Ectodermal cell (in vitro differentiated cells): ENCODE measurements at regions not wholly inside any gene's neighbourhood (a gene's known extent, or its start where the extent isn't known, plus 50 kb on each side); places are given as distances from the start of the nearest gene placed in this dataset.
"Not testable (repeated sequence)": the region's sequence is repeated elsewhere in the genome, so short reads cannot be mapped to it uniquely, and the experiment has no call there.

Source experiments
- H3K27ac ChIP-seq: 2 replicates; pipeline ENCODE4 v1.7.0; 2013; ENCODE audit warnings: mild to moderate bottlenecking, low read depth, low read length; ENCODE audit not compliant: insufficient read depth, poor library complexity, severe bottlenecking
- H3K27me3 ChIP-seq: 2 replicates; pipeline ENCODE4 v1.7.0; 2013; ENCODE audit warnings: mild to moderate bottlenecking, low read length; ENCODE audit not compliant: insufficient read depth, control insufficient read depth, poor library complexity, severe bottlenecking
- H3K36me3 ChIP-seq: one replicate; pipeline ENCODE4 v1.7.0; 2013; ENCODE audit warnings: low read length; ENCODE audit not compliant: control insufficient read depth, insufficient read depth
- H3K4me1 ChIP-seq: one replicate; pipeline ENCODE4 v1.7.0; 2013; ENCODE audit warnings: low read length; ENCODE audit not compliant: control insufficient read depth, insufficient read depth
- H3K4me3 ChIP-seq: 2 replicates; pipeline ENCODE4 v1.7.0; 2013; ENCODE audit warnings: low read depth, low read length, control low read depth; ENCODE audit not compliant: insufficient read depth
- H3K9me3 ChIP-seq: 2 replicates; pipeline ENCODE4 v1.7.0; 2013; ENCODE audit warnings: mild to moderate bottlenecking, low read length, moderate library complexity; ENCODE audit not compliant: control insufficient read depth
- WGBS, 2 experiments: methylation state at CpG; one replicate each; pipeline ENCODE4 v1.1.7; 2013; ENCODE audit warnings: missing lambda C conversion rate in 2 of 2; 5-methylcytosine and 5-hydroxymethylcytosine counted together

DNA sequence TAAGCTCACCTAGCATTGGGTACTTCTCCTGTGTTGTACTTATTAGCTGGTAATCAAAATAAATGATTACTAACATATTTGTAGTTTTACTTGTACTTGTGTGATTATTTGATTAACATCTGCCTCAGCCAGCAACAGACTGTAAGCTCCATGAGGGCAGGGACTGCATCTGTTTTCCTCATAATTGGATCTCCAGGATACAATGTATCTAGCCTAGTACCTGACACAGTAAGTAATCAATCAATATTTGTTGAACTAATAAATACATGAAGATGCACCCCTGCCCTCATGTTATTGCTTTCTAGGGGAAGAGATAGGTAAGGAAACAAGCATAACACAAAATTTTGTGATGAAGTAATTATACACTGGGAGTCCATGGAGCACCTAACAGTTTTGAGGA lies 101.5 kb downstream of the TENT5C start:
- Histone ChIP-seq H3K9me3 (no peaks in the 10 kb centered on the region), H3K4me1 (peaks cover 6% of the 10 kb centered on the region), H3K27ac (no peak overlapping the region), H3K36me3 (no peaks in the 10 kb centered on the region), H3K27me3 (no peaks in the 10 kb centered on the region), H3K4me3 (no peak overlapping the region)

DNA sequence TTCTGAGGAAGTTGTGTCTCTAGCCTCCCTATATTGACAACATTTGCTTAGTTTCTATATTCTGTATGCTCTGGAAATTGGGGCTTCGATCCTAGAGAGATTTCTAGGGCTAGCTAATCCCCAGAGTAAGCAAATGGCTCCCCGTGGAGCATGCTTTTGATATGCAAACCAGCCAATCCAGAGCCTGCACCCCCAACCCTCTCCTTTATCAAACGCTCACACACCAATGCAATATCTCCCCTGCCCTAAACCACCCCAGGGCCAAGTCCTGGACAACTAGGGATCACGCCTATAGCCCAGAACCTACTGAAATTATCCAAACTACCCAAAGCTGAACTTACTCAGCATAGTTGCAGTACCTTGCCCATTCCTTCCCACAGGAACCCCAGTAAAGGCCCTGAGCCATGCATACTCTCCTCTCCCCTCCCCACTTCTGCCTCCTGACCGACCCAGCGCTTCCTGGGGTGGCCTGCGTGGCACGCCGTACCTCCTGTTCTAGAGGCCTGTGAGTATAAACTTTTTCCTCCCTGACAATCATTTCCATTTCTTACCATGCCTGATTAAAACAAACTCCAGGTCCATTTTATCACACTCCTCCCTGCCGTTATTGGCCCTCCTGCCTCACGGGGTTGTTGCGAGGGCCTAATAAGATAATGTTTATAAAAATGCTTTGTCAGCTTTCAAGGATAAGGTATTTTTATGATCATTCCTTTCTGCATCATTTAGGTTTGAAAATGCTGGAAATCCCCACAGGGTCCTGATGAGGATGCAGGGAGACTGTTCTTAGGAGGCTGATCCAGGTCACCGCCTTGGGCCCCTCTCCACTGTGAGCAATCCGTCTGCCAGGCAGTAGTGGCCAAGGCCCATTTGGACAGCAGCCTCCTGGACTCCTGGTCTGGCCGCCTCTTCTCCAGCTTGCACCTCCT lies 102.7 kb downstream of the TENT5C start:
- Histone ChIP-seq H3K27ac (no peak overlapping the region), H3K36me3 (no peaks in the 10 kb centered on the region), H3K27me3 (no peaks in the 10 kb centered on the region), H3K4me3 (no peak overlapping the region), H3K9me3 (no peaks in the 10 kb centered on the region), H3K4me1 (peaks cover 6% of the 10 kb centered on the region)
- WGBS, 2 experiments, result 60 to 63% methylated on average over 15 of the region's 15 CpGs

DNA sequence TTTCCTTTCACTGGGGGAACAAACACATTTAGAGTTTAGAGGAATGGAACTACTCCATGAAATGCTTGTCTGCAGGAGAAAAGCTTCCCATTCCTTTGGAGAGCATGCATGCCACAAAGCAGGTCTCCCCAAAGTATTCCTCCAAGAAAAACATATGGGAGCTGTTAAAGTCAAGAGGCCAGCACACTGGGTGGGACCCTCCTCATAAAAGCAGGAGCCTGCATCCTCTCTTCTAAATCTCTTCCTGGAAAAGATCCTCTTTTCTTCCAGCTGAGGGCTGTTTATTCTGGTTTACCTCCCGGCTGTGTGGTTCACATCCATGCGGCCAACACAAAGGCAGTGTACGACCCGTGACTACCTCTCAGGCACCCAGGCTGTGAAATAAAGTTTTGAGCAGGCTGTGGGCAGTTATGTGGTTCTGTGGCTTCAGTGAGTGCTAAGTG lies 103.4 kb downstream of the TENT5C start:
- WGBS, 2 experiments, result 76 to 78% methylated on average over 4 of the region's 4 CpGs
- H3K27ac ChIP-seq, result no peak overlapping the region
- H3K4me1 ChIP-seq, result peaks cover 6% of the 10 kb centered on the region
- H3K27me3 ChIP-seq, result no peaks in the 10 kb centered on the region
- H3K36me3 ChIP-seq, result no peaks in the 10 kb centered on the region
- H3K4me3 ChIP-seq, result no peak overlapping the region
- no peaks in the 10 kb centered on the region for H3K9me3 ChIP-seq

DNA sequence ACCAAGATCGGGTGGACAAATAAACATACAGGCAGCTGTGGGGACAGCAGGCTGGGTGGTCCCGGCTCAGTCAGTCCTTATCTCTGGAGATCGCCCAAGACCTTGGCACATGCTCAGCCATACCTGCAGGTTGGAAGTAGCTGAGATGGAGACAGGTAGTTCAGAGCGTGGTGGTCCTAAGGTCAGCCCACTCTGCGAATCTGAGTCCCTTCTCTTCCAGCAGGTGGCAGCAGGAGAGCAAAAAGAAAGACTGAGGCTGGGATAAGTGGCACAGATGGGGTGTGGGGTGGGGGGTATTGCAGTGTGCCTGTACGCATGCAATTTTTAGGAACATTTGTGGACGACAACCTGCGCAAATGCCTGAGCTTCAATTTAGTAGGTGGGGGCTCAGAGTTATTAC lies 104.9 kb downstream of the TENT5C start:
- Histone ChIP-seq H3K4me3 (no peak overlapping the region), H3K4me1 (peaks cover 6% of the 10 kb centered on the region), H3K27ac (no peak overlapping the region), H3K36me3 (no peaks in the 10 kb centered on the region), H3K9me3 (no peaks in the 10 kb centered on the region), H3K27me3 (no peaks in the 10 kb centered on the region)
- 87 to 89% methylated on average over 8 of the region's 8 CpGs for WGBS, 2 experiments

DNA sequence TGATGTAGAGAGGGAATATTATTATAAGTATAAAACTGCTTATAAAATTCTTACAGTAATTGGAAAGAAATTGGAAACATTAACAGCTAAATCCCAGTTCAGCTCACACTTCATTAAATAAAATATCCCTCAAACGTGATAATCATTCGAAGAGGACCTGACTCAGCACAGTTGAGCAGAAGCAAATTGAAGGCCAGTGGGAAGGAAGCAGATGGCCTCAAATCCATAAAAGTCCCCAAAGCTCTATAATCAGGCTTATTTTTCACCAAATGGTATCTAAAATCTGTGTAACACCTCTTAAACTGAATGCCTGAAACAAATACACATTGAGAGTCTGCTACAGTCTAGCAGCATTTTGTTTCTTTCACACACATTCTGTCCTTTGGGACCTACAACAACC lies 106.8 kb downstream of the TENT5C start:
- 91 to 96% methylated on average over 2 of the region's 2 CpGs for WGBS, 2 experiments
- Histone ChIP-seq H3K9me3 (no peaks in the 10 kb centered on the region), H3K4me3 (no peak overlapping the region), H3K27ac (no peak overlapping the region), H3K4me1 (peaks cover 6% of the 10 kb centered on the region), H3K27me3 (no peaks in the 10 kb centered on the region), H3K36me3 (no peaks in the 10 kb centered on the region)

DNA sequence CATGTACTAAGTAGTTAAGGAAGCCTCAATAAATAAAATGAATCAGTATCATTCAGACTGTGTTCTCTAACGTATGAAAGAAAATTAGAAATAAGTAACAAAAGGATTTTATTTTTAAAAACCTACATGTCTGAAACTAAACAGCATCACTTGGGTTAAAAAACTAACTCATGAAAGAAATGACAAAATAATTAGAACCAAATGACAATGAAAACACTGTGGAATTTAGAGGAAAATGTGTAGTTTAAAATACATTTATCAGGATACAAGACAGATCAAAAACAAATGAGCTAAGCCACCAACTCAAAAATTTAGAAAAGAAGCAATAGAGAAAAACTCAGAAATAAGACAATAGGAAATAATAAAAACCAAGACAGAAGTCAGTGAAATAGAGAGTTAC lies 108.7 kb downstream of the TENT5C start:
- no CpG with 5 or more reads among the region's 1 CpG for WGBS, 2 experiments
- no peaks in the 10 kb centered on the region for H3K4me1 ChIP-seq

DNA sequence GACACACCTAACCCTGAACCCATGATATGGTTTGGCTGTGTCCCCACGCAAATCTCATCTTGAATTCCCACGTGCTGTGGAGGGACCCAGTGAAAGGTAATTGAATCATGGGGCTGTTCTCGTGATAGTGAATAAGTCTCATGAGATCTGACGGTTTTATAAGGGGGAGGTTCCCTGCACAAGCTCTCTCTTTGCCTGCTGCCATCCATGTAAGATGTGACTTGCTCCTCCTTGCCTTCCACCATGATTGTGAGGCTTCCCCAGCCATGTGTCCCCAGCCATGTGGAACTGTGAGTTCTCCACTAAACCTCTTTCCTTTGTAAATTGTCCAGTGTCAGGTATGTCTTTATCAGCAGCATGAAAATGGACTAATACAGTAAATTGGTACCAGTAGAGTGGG lies 110.2 kb downstream of the TENT5C start:
- not testable (repeated sequence) for H3K36me3 ChIP-seq, H3K4me3 ChIP-seq, H3K9me3 ChIP-seq, H3K27me3 ChIP-seq, H3K27ac ChIP-seq, H3K4me1 ChIP-seq
- WGBS, 2 experiments, result 83 to 89% methylated on average over 4 of the region's 4 CpGs

More for the DNA sequence above, 108.7 kb downstream of the TENT5C start:
- no peaks in the 10 kb centered on the region for H3K27me3 ChIP-seq
- H3K9me3 ChIP-seq, result peaks cover 2% of the 10 kb centered on the region
- H3K36me3 ChIP-seq, result no peaks in the 10 kb centered on the region
- H3K27ac ChIP-seq, result no peak overlapping the region
- H3K4me3 ChIP-seq, result no peak overlapping the region

DNA sequence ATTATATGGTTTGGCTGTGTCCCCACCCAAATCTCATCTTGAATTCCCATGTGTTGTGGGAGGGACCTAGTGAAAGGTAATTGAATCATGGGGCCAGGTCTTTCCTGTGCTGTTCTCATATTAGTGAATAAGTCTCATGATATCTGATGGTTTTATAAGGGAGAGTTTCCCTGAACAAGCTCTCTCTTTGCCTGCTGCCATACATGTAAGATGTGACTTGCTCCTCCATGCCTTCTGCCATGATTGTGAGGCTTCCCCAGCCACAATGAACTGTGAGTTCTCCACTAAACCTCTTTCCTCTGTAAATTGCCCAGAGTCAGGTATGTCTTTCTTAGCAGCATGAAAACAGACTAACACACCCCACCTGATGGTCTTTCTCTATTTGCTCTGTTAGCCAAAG lies 112.1 kb downstream of the TENT5C start:
- not testable (repeated sequence) for H3K27ac ChIP-seq, H3K9me3 ChIP-seq, H3K4me3 ChIP-seq, H3K4me1 ChIP-seq, H3K36me3 ChIP-seq, H3K27me3 ChIP-seq

DNA sequence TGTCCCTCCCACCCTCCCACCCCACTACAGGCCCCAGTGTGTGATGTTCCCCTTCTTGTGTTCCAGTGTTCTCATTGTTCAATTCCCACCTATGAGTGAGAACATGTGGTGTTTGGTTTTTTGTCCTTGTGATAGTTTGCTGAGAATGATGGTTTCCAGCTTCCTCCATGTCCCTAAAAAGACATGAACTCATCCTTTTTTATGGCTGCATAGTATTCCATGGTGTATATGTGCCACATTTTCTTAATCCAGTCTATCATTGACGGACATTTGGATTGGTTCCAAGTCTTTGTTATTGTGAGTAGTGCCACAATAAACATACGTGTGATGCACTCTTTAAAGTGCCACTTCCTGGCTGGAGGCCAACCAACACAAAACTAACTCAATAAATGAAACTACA lies 112.7 kb downstream of the TENT5C start:
- not testable (repeated sequence) for H3K27me3 ChIP-seq, H3K36me3 ChIP-seq, H3K4me1 ChIP-seq, H3K4me3 ChIP-seq, H3K27ac ChIP-seq, H3K9me3 ChIP-seq
- WGBS, 2 experiments, result 91 to 93% methylated on average over 2 of the region's 2 CpGs

DNA sequence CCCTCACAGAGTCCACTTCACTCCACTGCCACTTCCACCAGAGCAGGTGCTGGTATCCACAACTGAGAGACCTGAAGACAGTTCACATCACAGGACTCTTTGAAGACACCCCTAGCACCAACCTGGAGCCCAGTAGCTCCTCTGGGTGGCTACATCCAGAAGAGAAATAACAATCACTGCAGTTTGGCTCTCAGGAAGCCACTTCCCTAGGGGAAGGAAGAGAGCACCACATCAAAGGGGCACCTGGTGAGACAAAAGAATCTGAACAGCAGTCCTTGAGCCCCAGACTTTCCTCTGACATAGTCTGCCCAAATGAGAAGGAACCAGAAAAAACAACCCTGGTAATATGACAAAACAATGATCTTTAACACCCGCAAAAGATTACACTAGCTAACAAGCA lies 113.2 kb downstream of the TENT5C start:
- Histone ChIP-seq H3K27me3 (no peaks in the 10 kb centered on the region), H3K36me3 (no peaks in the 10 kb centered on the region), H3K4me1 (no peaks in the 10 kb centered on the region), H3K27ac (no peak overlapping the region), H3K4me3 (no peak overlapping the region), H3K9me3 (peaks cover 2% of the 10 kb centered on the region)
- WGBS, 2 experiments, result 100% methylated on average over 1 of the region's 1 CpG; no CpG with 5 or more reads in 1 of the 2 experiments
